ENCODE measurements at regions not wholly inside any gene's neighbourhood (a gene's known extent, or its start where the extent isn't known, plus 50 kb on each side); places are given as distances from the start of the nearest gene placed in this dataset.
"Not testable (repeated sequence)": the region's sequence is repeated elsewhere in the genome, so short reads cannot be mapped to it uniquely, and the experiment has no call there.

DNA sequence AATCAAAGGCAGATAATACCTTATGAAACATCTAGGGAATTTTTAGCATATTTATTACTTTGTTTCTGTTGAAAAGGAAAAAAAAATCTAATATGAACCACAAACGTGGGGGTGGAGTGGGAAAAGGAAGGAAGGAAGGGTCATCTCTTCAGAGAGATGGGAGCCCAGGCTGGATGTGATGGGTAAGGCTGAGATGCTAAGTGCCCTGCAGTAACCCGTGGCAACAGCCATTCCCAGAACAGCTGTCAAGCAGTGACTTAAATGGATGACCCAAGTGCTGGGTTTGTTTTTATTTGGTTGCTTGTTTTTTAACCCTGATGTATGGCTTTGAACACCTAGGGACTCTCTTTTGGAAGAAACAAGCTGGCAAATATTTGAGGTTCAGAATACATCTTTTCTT lies 50.7 kb upstream of the KLF7 start:
- DNase-seq, result peak; percentile 13

- no peak for DNase-seq
Measured at GRCh38 chr2:207217442-207217841, 51.7 kb upstream of the KLF7 start.

GRCh38 chr2:207219081-207219630 lies 53.4 kb upstream of the KLF7 start:
- DNase-seq, result no peak

GRCh38 chr2:207219676-207220501 lies 54.1 kb upstream of the KLF7 start:
- DNase-seq, result no peak

- no peak for DNase-seq
Measured at GRCh38 chr2:207221731-207222130, 56.0 kb upstream of the KLF7 start.

GRCh38 chr2:207223051-207223450 lies 57.3 kb upstream of the KLF7 start:
- DNase-seq, result no peak

DNA sequence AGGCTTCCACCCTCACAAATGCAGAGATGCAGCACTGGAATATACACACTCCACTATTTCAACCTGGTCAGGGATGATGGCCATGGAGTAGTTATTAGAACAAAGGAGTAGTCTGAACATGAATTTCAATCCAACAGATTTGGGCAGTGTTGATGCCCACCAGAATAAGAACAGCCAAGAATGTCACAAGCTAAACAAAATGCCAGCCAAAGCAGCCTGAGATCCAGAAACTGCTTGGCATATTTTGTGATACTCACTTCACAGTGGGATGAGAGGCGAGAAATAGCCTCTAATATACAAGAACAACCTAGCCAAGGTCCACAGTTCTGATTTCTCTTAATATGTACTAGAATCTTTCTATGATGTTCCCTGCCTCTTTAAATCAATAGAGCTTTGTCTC lies 58.6 kb upstream of the KLF7 start:
- DNase-seq, result no peak

DNA sequence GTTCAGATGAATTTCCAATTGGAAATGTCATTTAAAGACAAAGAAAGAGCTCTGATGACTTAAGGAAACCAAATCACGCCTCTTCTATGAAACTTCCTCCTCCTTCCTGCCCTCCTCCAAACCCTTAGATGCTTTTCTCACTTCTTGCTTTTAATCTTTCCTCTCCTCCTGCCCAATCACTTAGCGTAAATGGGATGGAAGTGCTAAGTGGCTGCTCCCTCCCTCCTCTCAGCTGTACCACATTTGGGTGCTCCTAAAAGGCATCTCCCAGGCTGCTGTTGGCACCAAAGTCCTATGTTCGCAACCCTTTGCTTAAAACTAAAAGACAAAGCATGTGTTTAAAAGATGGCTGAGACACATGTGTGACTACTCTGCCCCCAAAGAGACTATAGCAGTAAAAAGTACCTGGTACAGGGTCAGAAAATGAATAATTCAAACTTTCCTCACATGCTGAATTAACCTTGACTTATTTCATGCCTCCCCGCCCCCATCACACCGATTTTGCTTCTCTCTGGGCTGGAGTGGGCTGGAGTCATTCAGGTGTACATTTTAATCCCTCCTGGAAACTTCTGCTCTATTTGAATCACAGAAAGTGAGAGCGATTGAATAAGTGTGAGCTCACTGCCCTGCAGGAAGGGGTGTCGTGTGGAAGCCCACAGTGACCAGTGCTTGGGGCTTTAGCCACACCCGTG lies 59.2 kb upstream of the KLF7 start:
- DNase-seq, result no peak

DNA sequence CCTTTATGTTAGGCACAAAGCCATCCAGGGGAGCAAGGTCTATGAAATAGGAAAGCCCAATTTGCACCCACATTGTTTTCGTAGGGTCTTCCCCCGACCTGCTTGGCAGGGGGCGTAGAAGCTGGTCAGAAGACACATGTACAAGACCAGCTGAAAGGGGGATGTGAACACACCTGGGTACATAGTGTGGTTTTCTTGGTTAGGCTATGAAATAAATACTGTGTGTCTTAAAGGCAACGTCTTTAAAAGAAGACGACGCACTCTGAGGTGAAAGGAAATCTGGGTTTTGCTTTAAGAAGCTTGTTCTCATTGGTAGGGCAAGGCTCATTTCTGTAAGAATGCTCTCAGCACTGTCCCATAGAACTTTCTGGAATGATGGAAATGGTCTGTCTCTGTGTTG lies 60.0 kb upstream of the KLF7 start:
- no peak for DNase-seq

DNA sequence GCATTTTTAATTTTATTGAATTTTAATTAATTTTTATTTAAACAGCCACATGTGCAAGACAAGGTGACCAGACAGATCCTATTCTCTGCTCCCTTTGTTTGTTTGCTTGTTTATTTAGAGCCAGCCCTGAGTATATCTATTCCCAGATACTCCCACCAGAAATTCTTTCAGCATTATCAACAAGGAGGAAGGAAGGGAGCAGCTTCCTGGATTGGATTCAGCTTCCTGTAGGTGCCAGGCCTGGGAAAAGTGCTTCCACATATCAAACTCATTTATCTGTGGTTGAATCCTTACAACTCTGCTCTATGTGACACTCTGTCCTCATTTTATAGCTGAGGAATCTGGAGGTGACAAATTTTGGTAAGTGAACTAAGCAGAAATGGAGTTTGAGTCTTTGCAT lies 60.5 kb upstream of the KLF7 start:
- DNase-seq, result no peak

DNA sequence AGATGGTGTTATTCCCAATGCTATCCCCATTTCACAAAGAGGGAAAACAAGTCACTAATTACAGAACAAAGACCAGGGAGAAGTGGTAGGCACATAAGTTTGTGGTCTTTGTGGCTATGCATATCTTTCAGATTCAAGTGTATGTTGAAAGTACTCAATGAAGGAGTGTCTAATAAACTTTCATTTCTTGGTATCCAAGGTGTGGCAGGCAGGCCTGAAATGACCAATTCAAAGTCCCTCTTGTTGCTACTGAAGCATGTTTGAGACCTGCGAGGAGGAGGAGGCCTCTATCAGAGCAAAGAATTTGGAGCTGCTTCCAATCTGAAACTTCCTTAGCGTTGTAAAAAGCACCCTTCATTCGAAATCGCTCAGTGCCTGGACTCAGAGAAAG lies 60.9 kb upstream of the KLF7 start:
- no peak for DNase-seq

DNA sequence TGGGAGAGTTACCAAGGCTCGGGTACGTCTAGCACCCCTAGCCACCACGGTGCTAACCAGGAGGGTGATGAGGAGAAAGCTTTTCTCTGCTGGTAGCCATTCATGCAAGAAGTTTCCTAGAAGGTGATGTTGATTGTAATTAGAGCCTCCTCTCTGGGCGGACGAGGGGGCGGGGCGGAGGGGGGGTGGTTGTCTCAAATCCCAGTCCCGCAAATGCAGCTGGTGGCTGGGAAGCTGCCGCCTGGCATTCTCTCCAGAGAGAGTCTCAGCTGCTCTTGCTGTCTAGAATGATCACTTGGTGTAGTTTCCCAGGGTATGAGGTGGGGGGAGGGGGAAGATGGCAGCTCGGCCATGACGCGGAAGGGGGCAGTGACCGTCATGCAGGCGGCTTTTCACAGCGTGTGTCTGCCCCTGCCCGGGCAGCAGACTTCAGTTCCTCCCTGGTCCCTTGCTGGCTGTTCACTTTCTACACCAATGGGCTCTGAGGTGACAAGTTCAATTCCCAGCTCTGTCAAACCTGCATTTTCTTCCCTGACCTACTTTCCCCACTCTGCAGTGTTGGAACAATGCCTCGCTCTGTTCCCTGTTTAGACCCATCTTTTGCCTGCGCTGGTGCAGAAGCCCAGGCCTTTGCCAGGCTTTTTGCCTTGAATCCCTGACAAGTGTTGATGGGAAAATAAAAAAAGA lies 61.5 kb upstream of the KLF7 start:
- DNase-seq, result no peak

- DNase-seq, result no peak
Measured at GRCh38 chr2:207227749-207228145, 62.0 kb upstream of the KLF7 start.

GRCh38 chr2:207228402-207228801 lies 62.7 kb upstream of the KLF7 start:
- no peak for DNase-seq

- no peak for DNase-seq
Measured at GRCh38 chr2:207229161-207229560, 63.4 kb upstream of the KLF7 start.

DNA sequence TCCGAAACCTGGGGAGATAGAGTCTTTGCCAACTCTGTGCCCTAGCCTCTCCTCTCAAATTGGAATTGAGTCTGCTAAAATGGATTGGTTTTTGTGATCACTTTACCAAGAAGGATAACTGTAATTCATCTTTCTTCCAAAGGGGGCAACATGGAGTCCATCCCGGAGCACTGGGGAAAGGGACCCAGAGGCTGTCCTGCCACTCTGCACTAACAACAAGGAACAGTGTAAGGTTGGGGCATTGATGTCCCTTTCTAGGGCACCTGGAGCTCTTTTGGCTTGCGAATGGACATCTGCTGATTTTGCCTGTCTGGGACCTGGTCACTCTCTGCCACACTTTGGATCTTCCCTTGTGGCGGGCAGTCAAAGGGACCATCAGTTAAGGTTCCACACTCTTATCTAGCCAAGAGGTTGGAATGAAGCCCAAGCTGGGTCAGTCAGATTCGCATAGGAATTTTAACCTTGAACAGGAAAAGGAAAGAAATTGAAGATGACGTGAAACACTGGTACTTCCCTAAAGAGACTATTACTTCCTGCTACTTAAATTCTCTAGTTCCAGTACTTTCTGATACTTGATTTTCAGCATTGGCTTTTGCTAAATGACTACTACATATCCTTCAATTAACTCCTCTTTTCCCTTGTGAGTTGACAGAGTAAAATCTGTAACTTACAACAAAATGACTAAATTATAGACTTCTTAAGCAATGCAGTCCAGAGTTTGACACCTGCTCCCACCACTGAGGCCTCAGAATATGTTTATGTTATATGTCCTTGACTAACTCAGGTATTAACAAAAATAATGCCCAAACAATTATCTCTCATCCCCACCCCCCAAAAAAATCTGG lies 64.7 kb upstream of the KLF7 start:
- DNase-seq, result no peak

GRCh38 chr2:207231106-207231865 lies 65.5 kb upstream of the KLF7 start:
- DNase-seq, result no peak

DNA sequence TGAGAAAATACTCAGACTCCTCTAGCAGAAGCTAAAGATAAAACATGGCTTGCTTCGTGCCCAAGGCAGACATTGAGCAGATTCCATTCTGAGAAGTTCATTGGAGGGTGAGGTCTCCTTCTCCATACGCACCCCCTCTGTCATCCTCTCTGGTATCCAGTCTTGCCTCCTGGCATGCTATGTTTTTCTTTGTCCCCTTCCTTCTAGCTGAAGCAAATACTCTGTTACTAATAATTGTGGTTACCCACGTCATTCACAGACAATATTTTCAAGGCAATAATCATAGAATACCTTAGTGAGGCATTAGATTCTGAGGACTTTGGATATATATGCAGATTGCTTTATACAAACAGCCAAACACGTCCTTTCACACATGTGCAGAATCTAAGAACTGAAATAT lies 66.2 kb upstream of the KLF7 start:
- DNase-seq, result no peak

- DNase-seq, result not testable (repeated sequence)
Measured at GRCh38 chr2:207233141-207233540, 67.4 kb upstream of the KLF7 start.

GRCh38 chr2:207233731-207234130 lies 68.0 kb upstream of the KLF7 start:
- no peak for DNase-seq

DNA sequence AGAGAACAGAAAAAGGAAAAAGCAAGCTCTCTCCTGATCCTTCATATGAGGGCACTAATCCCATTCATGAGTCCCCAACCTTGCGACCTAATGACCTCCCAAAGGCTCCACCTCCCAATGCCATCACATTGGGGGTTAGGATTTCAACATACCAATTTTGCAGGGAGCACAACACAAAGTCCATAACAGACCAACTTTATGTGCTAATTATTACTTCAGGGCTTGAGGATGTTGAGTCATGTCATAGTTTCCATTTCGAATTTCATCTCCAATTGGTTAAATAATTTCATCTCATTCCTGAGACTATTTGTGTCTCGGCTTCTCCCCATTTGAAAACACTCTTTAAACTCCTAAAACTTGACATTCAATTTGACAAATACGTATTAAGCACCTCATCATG lies 69.9 kb upstream of the KLF7 start:
- no peak for DNase-seq

All from NCI-H345 (cell line).